COLO668 (cell line): ENCODE measurements at regions not wholly inside any gene's neighbourhood (a gene's known extent, or its start where the extent isn't known, plus 50 kb on each side); places are given as distances from the start of the nearest gene placed in this dataset.

Experiments used
- DNase-seq: peaks from one replicate; lab custom pipeline; 2025; ENCODE audit not compliant: unreplicated experiment; lab: John Stamatoyannopoulos, UW

DNA sequence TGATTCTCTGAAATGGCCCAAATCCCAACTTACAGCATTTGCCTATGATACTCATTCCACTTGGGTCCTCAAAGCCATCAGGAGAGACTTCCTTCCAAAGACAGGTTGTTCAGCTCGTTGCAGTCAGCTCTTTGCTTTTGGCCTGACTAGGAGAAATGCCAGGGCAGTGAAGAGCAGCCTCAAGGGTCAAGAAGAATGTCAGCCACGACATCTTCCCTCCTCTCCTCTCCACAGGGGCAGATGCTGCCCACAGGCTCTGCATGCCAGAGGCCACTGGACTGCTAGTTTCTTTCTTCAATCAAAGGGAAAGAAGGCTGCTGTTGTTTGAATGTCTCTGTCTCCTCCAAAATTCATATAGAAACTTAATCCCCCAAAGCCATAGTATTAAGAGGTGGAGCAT, 201.7 kb upstream of the PFN2 start:
- no peak for DNase-seq

GRCh38 chr3:150170852-150171520, 200.3 kb upstream of the PFN2 start:
- peak; percentile 4 for DNase-seq

DNA sequence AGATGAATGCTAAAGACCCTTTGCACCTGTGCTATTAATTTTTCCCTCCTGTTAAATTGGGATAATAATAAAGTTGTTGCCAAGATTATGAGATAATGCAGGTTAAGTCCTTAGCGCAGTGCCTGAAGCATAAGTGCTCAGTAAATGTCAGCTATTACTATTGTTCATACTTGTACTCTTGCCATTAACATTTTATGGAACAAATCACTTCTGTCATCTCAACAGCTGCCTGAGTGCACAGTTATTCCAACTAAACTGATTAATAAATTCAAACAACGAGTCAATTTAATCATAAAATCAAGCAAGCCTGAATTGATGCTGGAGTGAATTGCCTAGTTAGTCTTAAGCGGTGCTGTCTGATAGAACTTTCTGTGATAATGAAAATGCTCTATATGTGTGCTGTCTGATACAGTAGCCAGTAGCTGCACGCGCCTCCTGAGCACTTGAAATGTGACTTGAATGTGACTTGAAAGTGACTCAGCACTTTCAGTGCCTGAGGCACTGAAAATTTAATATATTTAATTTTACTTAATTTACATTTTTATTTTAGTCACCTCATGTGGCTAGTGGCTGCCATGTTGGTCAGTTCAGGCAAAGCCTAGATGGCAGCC, 198.7 kb upstream of the PFN2 start:
- no peak for DNase-seq

DNA sequence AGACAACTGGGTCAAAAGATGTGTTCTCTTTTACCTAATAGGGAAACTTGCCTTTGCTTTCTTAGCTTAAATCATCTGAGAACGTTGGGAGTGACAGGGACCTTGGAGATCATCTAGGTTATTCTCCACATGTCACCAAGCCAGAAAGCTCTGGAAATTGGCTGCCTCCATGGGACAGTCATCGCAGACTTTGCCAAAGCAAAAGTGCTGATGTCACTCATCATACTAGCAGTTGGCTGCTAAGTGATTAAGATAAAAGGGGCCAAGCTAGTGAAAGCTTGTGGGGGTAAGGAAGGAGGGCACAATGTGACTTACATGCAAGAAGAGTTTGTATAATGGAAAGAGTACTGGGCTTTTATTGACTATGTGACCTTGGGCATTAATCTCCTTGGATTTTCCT, 198.0 kb upstream of the PFN2 start:
- no peak for DNase-seq

DNA sequence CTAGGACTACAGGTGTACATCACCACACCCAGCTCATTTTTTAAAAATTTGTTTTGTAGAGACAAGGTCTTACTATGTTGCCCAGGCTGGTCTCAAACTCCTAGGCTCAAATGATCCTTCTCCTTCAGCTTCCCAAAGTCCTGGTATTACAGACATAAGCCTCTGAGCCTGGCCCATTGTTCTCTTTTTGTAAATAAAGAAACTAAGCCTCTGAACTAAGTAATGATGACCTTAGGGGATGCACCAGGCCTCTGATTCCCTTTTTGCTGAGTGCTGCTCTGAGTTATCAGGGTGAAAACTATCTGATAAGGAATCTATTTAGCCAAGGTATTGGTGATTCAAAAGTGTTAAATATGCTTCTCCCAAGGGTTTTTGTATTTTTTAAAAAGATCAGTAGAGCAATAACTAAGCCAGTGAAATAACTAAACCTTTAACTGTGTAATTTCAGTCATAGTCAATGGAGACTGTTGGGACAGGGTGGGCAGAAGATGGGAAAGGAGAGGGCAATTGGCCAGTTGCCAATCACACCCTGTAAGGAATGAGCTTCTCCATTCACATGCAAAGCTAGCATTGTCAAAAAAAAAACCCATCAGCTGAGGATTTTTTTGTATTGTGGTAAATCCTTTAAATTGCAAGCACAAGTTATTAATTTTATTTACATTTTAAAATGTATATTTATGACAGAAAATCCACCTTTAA, 194.8 kb upstream of the PFN2 start:
- no peak for DNase-seq

DNA sequence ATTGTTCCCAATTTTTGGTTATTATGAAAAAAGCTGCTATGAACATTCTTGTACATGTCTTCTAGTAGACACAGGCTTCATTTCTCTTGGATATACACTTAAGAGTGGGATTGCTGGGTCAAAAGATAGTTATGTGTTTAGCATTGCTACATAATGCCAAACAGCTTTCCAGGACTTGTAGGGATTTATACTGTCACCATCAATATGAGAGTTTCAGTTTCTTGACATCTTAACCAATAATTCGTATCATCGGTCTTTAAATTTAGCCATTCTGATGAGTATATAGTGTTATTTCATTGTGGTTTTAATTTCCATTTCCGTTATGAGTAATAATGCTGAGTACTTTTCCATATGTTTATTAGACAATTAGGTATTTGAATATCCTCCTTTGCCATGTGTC, 190.3 kb upstream of the PFN2 start:
- DNase-seq: no peak

DNA sequence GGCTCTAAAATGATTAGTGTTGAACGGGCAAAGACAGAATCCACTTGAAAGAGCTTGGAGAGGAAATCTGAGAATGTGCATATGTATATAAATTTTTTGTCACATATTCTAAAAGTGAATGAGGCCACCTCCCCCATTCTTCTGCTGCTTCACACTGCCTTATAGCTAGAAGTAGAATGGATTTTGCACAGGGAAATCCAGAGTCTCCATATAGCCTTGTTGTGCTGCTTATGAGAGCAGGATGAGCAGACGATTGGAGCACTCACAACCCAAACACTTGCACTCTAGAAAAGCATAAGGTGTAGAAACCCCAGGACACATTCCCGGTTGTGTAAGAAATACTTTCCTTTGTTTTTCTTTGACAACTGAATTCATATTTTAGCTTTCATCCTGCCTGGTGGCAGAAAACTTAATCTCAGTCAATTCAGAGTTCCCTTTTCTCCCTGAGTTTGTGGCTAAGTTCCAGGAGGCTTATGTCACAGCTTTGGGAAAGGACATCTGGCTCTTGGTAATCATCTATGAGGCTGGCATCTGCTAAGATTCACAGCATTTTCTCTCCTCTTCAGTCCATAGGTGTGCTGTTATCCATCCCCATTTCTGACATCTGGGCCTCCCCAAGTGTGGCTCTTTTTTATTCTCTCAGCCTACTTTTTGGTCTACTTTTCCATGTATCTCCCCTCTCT, 188.4 kb upstream of the PFN2 start:
- DNase-seq: no peak

DNA sequence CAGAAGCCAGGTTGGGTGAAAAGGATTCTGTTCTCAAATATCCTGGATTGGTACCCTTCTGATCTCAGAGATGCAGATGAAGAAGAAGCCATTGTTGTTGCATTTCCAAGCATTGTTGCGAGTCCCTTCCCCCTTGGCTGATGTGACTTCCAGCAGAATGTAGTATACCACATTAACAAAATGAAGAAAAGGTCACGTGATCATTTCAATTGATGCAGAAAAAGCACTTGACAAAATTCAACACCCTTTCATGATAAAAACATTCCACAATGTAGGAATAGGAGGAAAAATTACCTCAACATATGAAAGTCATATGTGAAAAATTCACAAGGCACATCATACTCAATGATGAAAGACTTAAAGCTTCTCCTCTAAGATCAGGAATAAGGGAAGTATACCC, 181.9 kb upstream of the PFN2 start:
- DNase-seq: no peak

DNA sequence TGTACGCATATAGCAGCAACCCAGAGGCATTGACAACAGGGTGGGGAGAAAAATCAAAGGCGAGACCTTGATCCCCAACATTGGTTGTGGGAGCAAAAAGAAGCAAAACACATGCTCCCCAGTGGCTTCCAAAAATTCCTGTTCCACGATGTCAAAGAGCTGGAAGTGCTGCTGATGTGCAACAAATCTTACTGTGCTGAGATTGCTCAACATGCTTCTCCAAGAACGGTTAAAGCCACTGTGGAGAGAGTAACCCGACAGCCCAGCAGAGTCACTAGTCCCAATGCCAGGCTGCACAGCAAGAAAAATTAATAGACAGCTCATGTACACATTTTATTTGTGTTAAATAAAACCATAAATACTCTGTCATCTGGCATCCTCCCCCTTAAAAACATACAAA, 179.9 kb upstream of the PFN2 start:
- no peak for DNase-seq

- peak; percentile 39 for DNase-seq
These were observed 179.0 kb upstream of the PFN2 start for GRCh38 chr3:150149651-150150051.

GRCh38 chr3:150148227-150148626, 177.5 kb upstream of the PFN2 start:
- no peak for DNase-seq

GRCh38 chr3:150147776-150148175, 177.1 kb upstream of the PFN2 start:
- peak; percentile 42 for DNase-seq

- no peak for DNase-seq
These were observed 176.5 kb upstream of the PFN2 start for GRCh38 chr3:150146991-150147761.

- DNase-seq: no peak
These were observed 175.0 kb upstream of the PFN2 start for GRCh38 chr3:150145659-150146058.

DNA sequence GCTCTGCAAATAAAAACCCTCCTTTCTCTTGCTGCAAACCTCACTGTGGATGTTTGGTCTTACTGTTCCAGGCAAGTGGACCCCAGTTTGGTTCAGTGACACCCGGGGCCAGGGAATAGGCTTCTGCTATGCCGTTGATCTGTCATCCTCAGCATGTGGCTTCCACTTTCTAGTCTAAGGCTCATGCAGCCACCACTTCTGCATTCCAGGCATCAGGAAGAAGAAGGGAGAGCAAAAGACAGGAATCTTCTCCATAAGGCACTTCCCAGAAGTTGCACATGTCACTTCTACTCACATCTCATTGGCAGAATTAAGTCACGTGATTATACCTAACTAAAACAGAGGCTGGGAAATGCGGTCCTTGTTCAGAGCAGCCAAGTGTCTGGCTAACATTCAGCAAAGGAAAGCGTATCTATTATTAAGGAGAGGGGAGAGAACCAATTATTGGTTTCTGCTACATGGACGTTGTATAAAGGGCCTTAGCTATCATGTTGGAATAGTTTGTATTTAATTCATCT, 173.6 kb upstream of the PFN2 start:
- DNase-seq: no peak

DNA sequence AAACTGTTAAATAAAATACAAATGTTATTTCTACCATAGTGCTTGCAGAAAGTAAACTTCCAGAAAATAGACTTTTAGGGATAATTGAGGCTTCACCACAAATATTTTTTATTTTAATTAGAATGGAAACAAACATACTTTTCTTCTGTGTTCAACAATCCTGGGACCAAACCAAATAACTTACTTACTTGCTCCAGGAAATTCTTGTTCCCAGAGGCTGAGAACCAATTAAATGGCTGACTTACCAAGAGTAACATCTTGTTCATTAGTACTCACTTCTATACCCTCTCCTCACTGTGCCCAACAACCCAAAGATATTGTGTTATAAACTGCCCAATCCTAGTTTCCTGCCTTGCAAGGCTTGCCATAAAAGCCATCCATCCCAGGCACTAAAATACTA, 172.2 kb upstream of the PFN2 start:
- no peak for DNase-seq

GRCh38 chr3:150141790-150142326, 171.2 kb upstream of the PFN2 start:
- no peak for DNase-seq

DNA sequence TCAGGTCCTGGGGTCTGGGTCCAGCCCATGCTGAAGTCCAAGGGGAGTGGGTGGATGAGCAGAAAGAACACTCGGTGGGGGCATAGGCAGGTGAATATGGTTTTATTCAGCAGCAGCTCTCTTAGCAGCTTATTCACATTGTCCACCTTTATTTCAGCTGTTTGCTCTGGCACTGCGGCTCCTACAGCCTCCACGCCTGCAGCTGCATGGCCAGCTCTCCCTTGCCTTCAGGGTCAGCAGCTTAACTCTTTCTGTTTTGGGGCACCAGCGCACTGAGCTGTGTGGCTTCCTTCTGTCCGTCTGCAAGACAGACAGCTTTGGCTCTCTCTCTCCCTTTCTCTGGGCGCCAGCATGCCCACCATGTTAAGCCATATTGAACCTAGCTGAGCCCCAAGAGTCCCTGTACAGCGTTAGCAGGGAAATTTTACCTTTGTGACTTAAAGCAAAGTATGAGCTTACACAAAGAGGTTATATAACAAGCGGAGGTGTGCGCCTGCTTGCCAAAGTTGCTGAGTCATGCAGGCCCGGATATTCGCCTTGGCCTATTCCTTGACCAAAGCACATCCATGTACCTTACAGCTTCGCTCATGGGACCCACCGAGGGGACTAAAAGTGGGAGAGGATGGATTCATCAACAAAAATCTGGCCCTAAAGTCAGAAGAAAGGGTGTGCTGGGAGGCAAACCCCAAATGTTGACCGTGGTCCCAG, 170.1 kb upstream of the PFN2 start:
- no peak for DNase-seq

DNA sequence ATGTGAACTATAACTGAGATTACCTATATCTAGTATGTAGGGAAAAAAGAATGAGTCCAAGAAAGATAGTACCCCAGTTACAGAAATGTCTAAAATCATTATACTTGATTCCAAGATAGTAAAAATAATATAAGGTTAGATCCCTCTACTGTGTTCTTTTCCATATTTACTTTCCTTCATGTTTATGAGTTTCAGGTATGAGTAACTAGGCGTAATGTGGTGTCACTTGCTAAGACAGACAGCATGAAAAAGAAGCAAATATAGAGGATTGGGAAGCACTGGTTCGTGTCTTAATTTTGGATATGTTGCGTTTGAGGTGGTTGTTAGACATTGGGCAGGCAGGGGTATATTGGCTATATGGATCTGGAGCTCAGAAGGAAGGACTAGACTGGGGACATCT, 168.1 kb upstream of the PFN2 start:
- DNase-seq: no peak

DNA sequence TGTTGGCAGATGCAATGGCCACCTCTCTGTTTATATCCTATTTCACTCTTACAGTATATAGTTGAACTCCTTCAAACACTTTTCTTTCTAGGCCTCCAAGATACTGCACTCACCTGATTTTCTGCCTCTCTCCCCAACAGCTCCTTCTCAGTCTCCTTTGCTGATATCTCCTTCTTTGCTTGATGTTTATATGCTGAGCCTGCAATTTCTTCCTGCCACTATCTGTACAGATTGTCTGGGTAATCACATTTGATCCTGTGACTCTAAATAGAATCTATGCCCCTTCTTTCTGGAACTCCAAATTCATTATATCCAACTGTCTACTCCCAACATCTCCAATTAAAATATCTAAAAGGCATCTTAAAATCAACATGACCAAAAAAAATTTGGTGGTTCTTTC, 165.5 kb upstream of the PFN2 start:
- no peak for DNase-seq
